Adrenal gland (tissue), 5 donors: ENCODE measurements at regions not wholly inside any gene's neighbourhood (a gene's known extent, or its start where the extent isn't known, plus 50 kb on each side); places are given as distances from the start of the nearest gene placed in this dataset.

Source experiments
- POLR2A ChIP-seq, 2 donors: fragments of 450-650 bp; IDR thresholded peaks; one replicate each; pipeline ENCODE4 v1.6.1; 2017; ENCODE audit warnings: antibody characterized with exemption in 2 of 2, mild to moderate bottlenecking in 2 of 2, moderate library complexity in 1 of 2
- TF ChIP-seq, protein P1 (sequence below), 6 experiments: fragments of 450-650 bp in 4 of 6; fragments of 200-600 bp in 2 of 6; sonication (generic) in 1 of 6; IDR thresholded peaks; 1 replicate in 5 of 6; 2 replicates in 1 of 6; pipeline versions ENCODE4 v1.5.1 to v1.8.0; 2016 to 2021; ENCODE audit warnings: antibody characterized with exemption in 6 of 6, mild to moderate bottlenecking in 2 of 6, moderate library complexity in 1 of 6
- donor health status: DM: no; HTN: no; CAD: no.

GRCh38 chr10:55881588-55881987 is 479.5 kb downstream of the ZWINT start:
- TF ChIP-seq, protein P1, sequence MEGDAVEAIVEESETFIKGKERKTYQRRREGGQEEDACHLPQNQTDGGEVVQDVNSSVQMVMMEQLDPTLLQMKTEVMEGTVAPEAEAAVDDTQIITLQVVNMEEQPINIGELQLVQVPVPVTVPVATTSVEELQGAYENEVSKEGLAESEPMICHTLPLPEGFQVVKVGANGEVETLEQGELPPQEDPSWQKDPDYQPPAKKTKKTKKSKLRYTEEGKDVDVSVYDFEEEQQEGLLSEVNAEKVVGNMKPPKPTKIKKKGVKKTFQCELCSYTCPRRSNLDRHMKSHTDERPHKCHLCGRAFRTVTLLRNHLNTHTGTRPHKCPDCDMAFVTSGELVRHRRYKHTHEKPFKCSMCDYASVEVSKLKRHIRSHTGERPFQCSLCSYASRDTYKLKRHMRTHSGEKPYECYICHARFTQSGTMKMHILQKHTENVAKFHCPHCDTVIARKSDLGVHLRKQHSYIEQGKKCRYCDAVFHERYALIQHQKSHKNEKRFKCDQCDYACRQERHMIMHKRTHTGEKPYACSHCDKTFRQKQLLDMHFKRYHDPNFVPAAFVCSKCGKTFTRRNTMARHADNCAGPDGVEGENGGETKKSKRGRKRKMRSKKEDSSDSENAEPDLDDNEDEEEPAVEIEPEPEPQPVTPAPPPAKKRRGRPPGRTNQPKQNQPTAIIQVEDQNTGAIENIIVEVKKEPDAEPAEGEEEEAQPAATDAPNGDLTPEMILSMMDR (IDR thresholded peaks at IDR 0.05): no peak
- no peak for TF ChIP-seq POLR2A (IDR thresholded peaks at IDR 0.05)
